ENCODE measurements at regions not wholly inside any gene's neighbourhood (a gene's known extent, or its start where the extent isn't known, plus 50 kb on each side); places are given as distances from the start of the nearest gene placed in this dataset.

DNA sequence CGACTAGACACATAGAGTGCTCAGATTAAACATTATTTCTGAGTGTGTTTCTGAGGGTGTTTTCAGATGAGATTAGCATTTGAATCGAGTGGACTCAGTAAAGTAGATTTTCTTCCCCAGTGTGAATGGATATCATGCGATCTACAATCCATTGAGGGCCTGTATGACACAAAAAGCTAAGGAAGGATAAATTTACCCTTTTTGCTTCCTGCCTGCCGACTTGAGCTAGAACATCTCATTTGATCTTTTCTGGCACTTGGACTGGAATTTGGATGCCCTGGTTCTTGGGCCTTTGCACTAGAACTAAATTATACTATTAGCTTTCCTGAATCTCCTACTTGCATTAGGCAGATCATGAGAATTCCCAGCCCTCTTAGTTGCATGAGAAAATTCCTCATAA is 675.8 kb downstream of the DOK5 start:
- TF ChIP-seq, protein P1, sequence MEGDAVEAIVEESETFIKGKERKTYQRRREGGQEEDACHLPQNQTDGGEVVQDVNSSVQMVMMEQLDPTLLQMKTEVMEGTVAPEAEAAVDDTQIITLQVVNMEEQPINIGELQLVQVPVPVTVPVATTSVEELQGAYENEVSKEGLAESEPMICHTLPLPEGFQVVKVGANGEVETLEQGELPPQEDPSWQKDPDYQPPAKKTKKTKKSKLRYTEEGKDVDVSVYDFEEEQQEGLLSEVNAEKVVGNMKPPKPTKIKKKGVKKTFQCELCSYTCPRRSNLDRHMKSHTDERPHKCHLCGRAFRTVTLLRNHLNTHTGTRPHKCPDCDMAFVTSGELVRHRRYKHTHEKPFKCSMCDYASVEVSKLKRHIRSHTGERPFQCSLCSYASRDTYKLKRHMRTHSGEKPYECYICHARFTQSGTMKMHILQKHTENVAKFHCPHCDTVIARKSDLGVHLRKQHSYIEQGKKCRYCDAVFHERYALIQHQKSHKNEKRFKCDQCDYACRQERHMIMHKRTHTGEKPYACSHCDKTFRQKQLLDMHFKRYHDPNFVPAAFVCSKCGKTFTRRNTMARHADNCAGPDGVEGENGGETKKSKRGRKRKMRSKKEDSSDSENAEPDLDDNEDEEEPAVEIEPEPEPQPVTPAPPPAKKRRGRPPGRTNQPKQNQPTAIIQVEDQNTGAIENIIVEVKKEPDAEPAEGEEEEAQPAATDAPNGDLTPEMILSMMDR (IDR thresholded peaks at IDR 0.05): no peak
- no peak for DNase-seq (ENCODE audit: low spot score)
- H3K4me3 Mint-ChIP-seq (ENCODE audit: unreplicated experiment): no peak overlapping the region
- H3K36me3 Mint-ChIP-seq (ENCODE audit: low read depth): no peaks in the 10 kb centered on the region
- no peak overlapping the region for H3K27ac Mint-ChIP-seq (ENCODE audit: unreplicated experiment)
- no peaks in the 10 kb centered on the region for H3K4me1 Mint-ChIP-seq (ENCODE audit: low read depth)
- peaks cover 5% of the 10 kb centered on the region for H3K9me3 Mint-ChIP-seq (ENCODE audit: low read depth)
- no peaks in the 10 kb centered on the region for H3K27me3 Mint-ChIP-seq (ENCODE audit: low read depth)

DNA sequence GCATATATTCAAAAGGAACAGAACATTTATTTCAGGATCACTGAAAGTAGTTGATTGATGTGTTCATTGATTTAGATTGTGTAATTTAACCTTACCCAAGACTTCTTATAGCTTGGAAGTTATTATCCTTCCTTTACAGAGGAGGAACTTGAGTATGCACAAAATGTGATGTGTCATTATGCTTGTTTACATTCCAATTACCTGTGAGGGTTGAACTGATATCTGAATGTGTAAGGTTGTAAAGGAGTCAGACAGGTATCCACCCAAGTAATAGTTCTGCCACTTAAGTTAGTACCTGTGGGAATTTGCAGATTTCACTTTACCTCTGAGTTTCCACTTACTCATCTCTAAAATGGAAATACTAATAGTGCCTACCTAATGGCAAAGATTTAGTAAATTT is 668.2 kb downstream of the DOK5 start:
- H3K9me3 Mint-ChIP-seq (ENCODE audit: low read depth): peaks cover 3% of the 10 kb centered on the region
- DNase-seq (ENCODE audit: low spot score): no peak
- no peak overlapping the region for H3K4me3 Mint-ChIP-seq (ENCODE audit: unreplicated experiment)
- H3K36me3 Mint-ChIP-seq (ENCODE audit: low read depth): no peaks in the 10 kb centered on the region
- no peaks in the 10 kb centered on the region for H3K4me1 Mint-ChIP-seq (ENCODE audit: low read depth)
- TF ChIP-seq, protein P1 (IDR thresholded peaks at IDR 0.05): no peak
- no peak overlapping the region for H3K27ac Mint-ChIP-seq (ENCODE audit: unreplicated experiment)
- H3K27me3 Mint-ChIP-seq (ENCODE audit: low read depth): no peaks in the 10 kb centered on the region

DNA sequence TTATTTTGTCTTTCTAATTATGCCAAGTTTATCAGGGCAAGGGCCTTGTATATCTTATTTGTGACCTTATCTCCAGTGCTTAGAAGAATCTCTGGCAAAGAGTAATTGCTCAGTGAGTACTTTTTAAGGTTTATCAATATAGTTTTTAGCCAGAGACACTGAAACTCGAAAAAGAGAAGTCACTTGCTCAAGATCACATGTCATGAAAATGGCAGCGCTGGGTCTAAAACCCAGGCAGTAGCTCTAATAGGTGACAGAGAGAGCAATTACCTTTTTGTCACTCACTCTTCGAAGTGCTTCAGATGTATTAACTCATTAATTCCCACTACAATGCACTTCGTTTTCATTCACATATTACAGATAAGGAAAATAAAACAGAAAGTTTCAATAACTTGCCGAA is 667.5 kb downstream of the DOK5 start:
- Mint-ChIP-seq H3K36me3 (ENCODE audit: low read depth) (no peaks in the 10 kb centered on the region), H3K4me1 (ENCODE audit: low read depth) (no peaks in the 10 kb centered on the region), H3K4me3 (ENCODE audit: unreplicated experiment) (no peak overlapping the region), H3K27ac (ENCODE audit: unreplicated experiment) (no peak overlapping the region), H3K9me3 (ENCODE audit: low read depth) (peaks cover 3% of the 10 kb centered on the region), H3K27me3 (ENCODE audit: low read depth) (no peaks in the 10 kb centered on the region)
- TF ChIP-seq, protein P1 (IDR thresholded peaks at IDR 0.05): no peak
- DNase-seq (ENCODE audit: low spot score): no peak

DNA sequence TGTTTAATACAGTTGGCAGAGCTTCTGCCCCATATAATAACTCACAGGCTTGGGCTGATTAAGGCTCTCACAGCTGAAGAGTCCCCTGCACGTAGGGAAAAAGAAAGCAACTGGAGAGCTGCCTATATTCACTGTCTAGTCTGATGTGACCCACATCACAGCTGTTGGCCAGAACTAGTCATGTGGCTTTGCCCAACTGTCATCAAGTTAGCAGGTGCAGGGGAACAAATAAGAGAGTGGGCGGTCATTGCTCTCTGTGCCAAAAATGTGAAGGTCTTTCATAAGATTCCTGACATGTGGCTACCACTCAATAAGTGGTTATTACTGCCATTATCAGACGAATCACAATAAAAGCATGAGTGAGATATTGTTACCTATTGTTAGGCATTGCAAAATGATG is 665.2 kb downstream of the DOK5 start:
- TF ChIP-seq, protein P1 (IDR thresholded peaks at IDR 0.05): no peak
- Mint-ChIP-seq H3K27ac (ENCODE audit: unreplicated experiment) (no peak overlapping the region), H3K27me3 (ENCODE audit: low read depth) (no peaks in the 10 kb centered on the region), H3K4me1 (ENCODE audit: low read depth) (no peaks in the 10 kb centered on the region), H3K4me3 (ENCODE audit: unreplicated experiment) (no peak overlapping the region), H3K9me3 (ENCODE audit: low read depth) (peaks cover 3% of the 10 kb centered on the region), H3K36me3 (ENCODE audit: low read depth) (no peaks in the 10 kb centered on the region)
- DNase-seq (ENCODE audit: low spot score): no peak

DNA sequence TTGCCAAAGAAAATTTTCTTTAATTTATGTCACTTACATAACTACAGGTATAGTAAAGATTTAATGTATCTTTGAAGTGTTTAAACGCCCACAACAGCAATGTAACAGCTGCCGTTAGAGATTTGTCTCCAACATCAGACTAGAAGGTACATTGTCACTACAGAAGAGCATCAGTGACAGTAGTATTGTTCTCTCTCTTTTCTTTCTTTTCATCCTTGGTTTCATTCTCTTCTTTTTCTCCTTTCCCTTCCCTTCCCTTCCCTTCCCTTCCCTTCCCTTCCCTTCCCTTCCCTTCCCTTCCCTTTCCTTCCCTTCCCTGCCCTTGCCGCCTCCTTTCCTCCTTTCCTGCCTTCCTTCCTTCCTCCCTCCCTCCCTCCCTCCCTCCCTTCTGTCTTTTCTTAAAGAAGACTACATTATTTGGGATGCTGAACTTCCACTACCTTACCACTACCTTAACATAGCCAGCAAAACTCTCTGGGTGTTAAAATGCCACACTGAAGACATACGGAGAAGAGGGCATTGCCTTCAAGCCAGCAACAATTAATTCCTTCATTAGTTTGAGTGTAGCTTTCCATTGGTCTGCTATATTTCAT is 663.9 kb downstream of the DOK5 start:
- DNase-seq (ENCODE audit: low spot score): no peak
- TF ChIP-seq, protein P1 (IDR thresholded peaks at IDR 0.05): no peak
- Mint-ChIP-seq H3K9me3 (ENCODE audit: low read depth) (peaks cover 3% of the 10 kb centered on the region), H3K36me3 (ENCODE audit: low read depth) (no peaks in the 10 kb centered on the region), H3K27me3 (ENCODE audit: low read depth) (no peaks in the 10 kb centered on the region), H3K4me3 (ENCODE audit: unreplicated experiment) (no peak overlapping the region), H3K4me1 (ENCODE audit: low read depth) (no peaks in the 10 kb centered on the region), H3K27ac (ENCODE audit: unreplicated experiment) (no peak overlapping the region)

Data from chondrocyte (in vitro differentiated cells).